ENCODE measurements at regions not wholly inside any gene's neighbourhood (a gene's known extent, or its start where the extent isn't known, plus 50 kb on each side); places are given as distances from the start of the nearest gene placed in this dataset.

- DNase-seq (ENCODE audit: low read depth) = no peak
Observed at GRCh38 chr16:85544668-85545067, 68.5 kb upstream of the GSE1 start.

GRCh38 chr16:85545227-85545818 lies 67.8 kb upstream of the GSE1 start:
- no peak for DNase-seq (ENCODE audit: low read depth)

GRCh38 chr16:85546585-85547447 lies 66.3 kb upstream of the GSE1 start:
- no peak for DNase-seq (ENCODE audit: low read depth)

GRCh38 chr16:85548375-85548774 lies 64.7 kb upstream of the GSE1 start:
- no peak for DNase-seq (ENCODE audit: low read depth)

- DNase-seq (ENCODE audit: low read depth) = no peak
Observed at GRCh38 chr16:85549766-85550421, 63.2 kb upstream of the GSE1 start.

GRCh38 chr16:85550422-85550864 lies 62.7 kb upstream of the GSE1 start:
- no peak for DNase-seq (ENCODE audit: low read depth)

GRCh38 chr16:85550953-85551924 lies 61.9 kb upstream of the GSE1 start:
- no peak for DNase-seq (ENCODE audit: low read depth)

GRCh38 chr16:85552980-85553435 lies 60.1 kb upstream of the GSE1 start:
- no peak for DNase-seq (ENCODE audit: low read depth)

GRCh38 chr16:85553436-85554113 lies 59.5 kb upstream of the GSE1 start:
- DNase-seq (ENCODE audit: low read depth) = no peak

GRCh38 chr16:85554114-85554888 lies 58.8 kb upstream of the GSE1 start:
- DNase-seq (ENCODE audit: low read depth) = peak; percentile 71

- DNase-seq (ENCODE audit: low read depth) = peak; percentile 39
Observed at GRCh38 chr16:85554889-85555718, 58.0 kb upstream of the GSE1 start.

- DNase-seq (ENCODE audit: low read depth) = peak; percentile 36
Observed at GRCh38 chr16:85555719-85556455, 57.2 kb upstream of the GSE1 start.

GRCh38 chr16:85556456-85557082 lies 56.6 kb upstream of the GSE1 start:
- DNase-seq (ENCODE audit: low read depth) = no peak

GRCh38 chr16:85557083-85557970 lies 55.8 kb upstream of the GSE1 start:
- no peak for DNase-seq (ENCODE audit: low read depth)

- no peak for DNase-seq (ENCODE audit: low read depth)
Observed at GRCh38 chr16:85557971-85558657, 55.0 kb upstream of the GSE1 start.

- DNase-seq (ENCODE audit: low read depth) = no peak
Observed at GRCh38 chr16:85560932-85561247, 52.2 kb upstream of the GSE1 start.

Measured in fibroblast of the conjunctiva (primary cell).